ENCODE measurements at regions not wholly inside any gene's neighbourhood (a gene's known extent, or its start where the extent isn't known, plus 50 kb on each side); places are given as distances from the start of the nearest gene placed in this dataset.
"Not testable (repeated sequence)": the region's sequence is repeated elsewhere in the genome, so short reads cannot be mapped to it uniquely, and the experiment has no call there.

DNA sequence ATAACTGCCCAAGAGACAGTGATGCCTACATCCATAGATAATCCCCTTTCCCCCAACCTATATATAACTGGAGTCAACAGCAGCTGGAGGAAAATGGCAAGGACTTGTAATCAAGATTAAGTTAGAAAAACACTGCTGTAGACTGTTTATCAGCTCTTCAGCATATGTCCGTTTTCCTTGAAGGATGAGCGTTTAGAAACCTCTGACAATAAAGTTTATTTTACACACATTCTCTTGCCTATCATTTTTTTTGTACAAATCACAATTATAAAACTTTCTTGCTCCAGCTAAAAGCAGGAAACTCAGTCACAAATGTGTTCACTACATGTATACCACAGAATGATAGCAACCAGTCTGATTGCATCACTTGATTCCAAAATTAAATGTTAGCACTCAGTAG, 50.8 kb downstream of the PPIAL4G start:
- H3K27ac ChIP-seq; H3K4me1 ChIP-seq; ATAC-seq; DNase-seq; H3K4me3 ChIP-seq; H3K27me3 ChIP-seq; intact Hi-C loops (cut with DNase I); H3K9me3 ChIP-seq: not testable (repeated sequence)
- peaks cover 0 to 12% of the 10 kb centered on the region in 2 donors for H3K36me3 ChIP-seq

DNA sequence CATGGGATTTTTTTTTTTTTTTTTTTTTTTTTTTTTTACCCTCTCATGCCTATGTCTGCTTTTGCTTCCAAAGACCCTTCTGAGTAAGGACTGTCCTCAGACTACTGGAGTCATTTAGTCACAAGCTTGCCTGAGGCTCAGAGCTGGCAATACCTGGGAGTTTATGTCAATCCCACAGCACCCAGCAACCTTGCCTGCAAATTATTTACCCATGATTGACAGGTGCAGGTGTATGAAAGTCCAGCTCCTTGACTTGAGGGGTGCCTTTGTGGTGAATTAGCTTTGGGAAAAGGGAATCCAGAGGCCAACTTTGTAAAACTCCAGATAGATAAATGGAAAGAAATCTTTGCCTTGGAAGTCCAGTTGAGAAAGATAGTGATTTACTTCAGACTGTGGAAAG, 53.2 kb downstream of the PPIAL4G start:
- intact Hi-C loops (cut with DNase I); ATAC-seq; H3K27me3 ChIP-seq; H3K4me3 ChIP-seq; H3K9me3 ChIP-seq; H3K27ac ChIP-seq: not testable (repeated sequence)
- peaks cover 0 to 12% of the 10 kb centered on the region in 2 donors for H3K4me1 ChIP-seq
- peak in 1 of 4 donors; percentile 5 for DNase-seq
- peaks cover 0 to 14% of the 10 kb centered on the region in 2 donors for H3K36me3 ChIP-seq

DNA sequence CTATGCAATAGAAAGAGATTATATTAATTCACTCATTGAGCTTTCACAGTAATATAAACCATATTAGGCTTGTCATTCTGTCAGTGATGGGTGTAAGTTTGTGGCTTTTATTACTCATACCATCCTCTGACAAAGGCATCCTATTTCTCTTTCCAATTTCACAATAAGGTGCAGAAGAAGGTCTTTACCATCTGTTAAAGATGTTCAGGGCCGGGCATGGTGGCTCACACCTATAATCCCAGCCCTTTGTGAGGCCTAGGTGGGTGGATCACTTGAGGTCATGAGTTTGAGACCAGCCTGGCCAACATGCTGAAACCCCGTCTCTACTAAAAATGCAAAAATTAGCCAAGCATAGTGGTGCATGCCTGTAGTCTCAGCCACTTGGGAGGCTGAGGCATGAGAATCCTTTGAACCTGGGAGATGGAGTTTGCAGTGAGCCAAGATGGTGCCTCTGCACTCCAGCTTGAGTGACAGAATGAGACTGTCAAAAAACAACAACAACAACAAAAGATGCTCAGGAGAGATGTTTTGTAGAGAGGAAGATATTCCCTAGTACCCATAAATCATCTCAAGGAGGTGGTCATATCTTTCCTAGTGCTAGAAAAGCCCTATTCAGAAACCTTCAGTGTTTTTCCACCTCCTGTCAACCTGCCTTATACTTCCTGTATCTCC, 56.0 kb downstream of the PPIAL4G start:
- DNase-seq; H3K4me3 ChIP-seq; H3K27me3 ChIP-seq; ATAC-seq; intact Hi-C loops (cut with DNase I); H3K36me3 ChIP-seq; H3K27ac ChIP-seq; H3K9me3 ChIP-seq: not testable (repeated sequence)
- peaks cover 4 to 26% of the 10 kb centered on the region in 2 donors for H3K4me1 ChIP-seq

DNA sequence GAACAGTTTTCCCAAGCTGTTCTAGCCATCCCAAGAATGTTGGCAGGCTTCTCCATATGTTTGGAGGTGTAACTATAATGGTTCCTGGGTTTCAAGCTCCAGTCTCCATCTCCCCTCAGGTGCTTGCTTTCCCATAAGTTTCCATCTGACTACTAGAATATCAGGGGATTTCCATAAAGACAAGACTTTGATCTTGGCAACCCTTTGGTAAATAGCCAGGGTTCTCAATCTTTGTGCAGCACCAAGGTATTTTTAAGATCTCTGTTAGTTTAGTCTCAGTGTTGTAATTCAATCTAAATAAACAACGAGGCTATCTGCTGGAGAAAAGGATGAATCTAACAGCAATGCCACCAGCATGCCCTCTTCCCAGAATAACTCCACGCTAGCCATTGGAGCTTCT, 56.7 kb downstream of the PPIAL4G start:
- H3K27me3 ChIP-seq; intact Hi-C loops (cut with DNase I); H3K9me3 ChIP-seq; ATAC-seq; H3K27ac ChIP-seq; DNase-seq; H3K4me3 ChIP-seq; H3K36me3 ChIP-seq: not testable (repeated sequence)
- peaks cover 4 to 26% of the 10 kb centered on the region in 2 donors for H3K4me1 ChIP-seq

DNA sequence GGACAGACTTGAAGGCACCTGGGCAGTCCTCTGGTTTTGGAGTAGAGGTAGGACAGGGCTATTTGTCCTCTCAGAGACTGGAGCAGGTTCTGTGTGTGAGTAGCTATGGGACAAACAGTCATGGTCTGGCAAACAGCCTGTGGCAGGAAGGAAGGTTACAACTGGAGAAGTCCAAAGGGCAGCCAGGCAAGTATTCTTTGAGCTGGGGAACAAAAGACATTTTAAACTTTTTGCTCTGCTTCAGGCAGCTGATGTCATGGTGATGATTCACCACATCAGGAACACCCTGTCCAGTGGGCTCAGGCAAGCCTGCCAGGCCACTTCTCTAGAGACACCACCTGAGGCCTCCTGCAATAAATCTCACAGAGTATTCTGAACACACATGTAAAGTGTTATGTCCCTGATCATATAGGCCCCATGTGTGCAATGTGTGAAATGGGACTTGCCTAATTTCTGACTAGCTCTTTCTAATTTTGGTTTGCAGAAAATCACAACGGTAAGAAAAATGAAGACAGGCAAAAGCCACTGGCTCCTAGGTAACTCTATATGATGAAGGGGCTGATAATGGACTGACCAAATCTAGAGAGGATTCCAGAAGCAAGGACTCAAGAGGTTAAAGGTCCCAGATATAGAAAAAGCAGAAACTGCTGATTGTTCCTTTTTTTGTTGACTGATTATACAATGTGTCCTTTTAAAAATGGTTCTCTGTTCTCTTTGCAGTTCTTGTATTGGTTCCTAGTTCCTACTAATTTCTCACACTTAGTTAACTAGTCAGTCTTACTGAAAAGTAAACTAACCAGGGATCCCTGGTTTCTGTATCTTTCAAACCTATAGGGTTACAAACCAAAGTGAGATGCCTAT, 58.7 kb downstream of the PPIAL4G start:
- H3K9me3 ChIP-seq; H3K4me3 ChIP-seq; H3K27me3 ChIP-seq; H3K36me3 ChIP-seq; intact Hi-C loops (cut with DNase I): not testable (repeated sequence)
- peak overlapping the region in 1 of 2 donors; percentile 69 for H3K27ac ChIP-seq
- DNase-seq: peak in 1 of 4 donors; percentile 35
- peak; percentile 74 for ATAC-seq
- H3K4me1 ChIP-seq: peaks cover 4 to 26% of the 10 kb centered on the region in 2 donors

DNA sequence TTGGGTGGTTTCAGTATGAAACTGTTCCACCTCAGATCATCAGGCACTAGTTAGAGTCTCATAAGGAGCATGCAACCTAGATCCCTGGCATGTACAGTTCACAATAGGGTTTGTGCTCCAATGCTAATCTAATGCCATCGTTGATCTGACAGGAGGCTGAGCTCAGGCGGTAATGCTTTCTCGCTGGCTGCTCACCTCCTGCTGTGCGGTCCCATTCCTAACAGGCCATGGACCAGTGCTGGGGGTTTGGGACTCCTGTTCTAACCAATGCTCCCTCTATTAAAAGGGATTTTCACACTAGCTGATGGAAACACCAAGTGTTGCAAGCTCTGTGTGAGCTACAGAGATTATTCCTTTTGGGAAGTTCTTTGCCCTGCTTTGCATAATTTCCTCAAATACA, 60.2 kb downstream of the PPIAL4G start:
- H3K9me3 ChIP-seq; DNase-seq; ATAC-seq; H3K27me3 ChIP-seq; H3K36me3 ChIP-seq; H3K27ac ChIP-seq; H3K4me3 ChIP-seq; intact Hi-C loops (cut with DNase I): not testable (repeated sequence)
- H3K4me1 ChIP-seq: peaks cover 4 to 26% of the 10 kb centered on the region in 2 donors

DNA sequence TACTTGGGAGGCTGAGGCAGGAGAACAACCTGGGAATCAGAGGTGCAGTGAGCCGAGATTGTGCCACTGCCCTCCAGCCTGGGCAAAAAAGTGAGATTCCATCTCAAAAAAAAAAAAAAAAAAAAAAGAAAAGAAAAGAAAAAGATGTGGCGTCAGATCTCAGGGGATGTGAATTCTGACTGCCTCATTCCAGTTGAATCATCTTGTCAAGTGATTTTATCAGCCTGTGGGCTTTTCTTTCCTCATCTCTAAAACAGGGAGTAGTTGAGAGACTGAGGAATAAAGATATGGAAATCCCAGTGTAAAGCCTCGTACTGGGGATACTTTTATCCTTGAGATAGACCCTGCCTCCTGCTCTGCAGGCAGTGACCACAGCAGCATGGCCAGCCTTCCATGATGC, 65.9 kb downstream of the PPIAL4G start:
- H3K27me3 ChIP-seq; H3K36me3 ChIP-seq; intact Hi-C loops (cut with DNase I); H3K4me1 ChIP-seq; H3K27ac ChIP-seq; H3K4me3 ChIP-seq; H3K9me3 ChIP-seq; DNase-seq; ATAC-seq: not testable (repeated sequence)

DNA sequence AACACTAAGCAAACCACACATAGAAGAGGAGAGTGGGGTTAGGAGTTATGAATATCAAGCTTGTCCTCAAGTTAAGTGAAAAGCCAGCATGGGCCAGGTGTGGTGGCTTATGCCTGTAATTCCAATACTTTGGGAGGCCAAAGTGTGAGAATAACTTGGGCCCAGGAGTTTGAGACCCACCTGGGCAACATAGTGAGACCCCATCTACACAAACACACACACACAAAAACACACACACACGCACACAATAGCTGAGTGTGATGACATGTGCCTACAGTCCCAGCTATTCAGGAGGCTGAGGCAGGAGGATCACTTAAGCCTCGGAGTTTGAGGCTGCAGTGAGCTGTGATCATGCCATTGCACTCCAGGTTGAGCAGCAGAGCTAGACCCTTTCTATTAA, 69.7 kb downstream of the PPIAL4G start:
- H3K4me3 ChIP-seq; H3K9me3 ChIP-seq; DNase-seq; H3K27me3 ChIP-seq; H3K36me3 ChIP-seq; intact Hi-C loops (cut with DNase I); ATAC-seq; H3K27ac ChIP-seq; H3K4me1 ChIP-seq: not testable (repeated sequence)

DNA sequence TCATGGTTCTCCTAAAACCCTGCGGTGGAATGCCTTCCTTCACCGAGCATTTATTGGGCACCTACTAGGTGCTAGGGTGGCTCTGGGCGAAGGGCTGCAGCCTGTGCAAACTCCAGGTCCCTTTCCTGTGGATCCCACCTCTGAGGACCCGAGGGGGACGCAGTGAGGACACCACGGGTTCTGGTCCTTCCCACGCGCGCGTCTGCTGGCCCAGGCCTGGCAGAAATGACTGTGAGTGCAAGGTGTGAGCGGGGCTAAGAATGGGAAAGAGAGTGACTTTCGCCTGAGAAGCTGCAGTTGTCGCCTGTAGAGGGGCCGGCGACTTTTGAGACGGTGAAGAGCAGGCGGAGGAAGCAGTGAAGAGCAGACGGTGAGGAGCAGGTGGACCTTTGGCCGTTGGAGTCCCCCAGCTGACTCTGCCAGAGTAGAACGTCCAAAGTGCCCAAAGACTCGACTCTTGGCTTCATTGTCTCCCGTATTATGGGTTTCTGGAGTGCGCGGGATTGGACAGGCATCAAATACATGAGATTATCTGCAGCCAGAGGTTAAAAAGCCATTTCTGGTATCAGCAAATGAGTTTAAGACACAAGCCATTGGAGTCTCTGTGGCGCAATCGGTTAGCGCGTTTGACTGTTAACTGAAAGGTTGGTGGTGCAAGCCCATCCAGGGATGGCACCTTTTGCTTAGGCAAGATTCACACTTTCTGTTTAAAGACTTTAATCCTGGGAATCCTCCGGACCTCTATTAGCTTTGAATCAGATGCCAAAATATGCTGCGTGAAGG, 78.1 kb downstream of the PPIAL4G start:
- H3K4me1 ChIP-seq; ATAC-seq; H3K36me3 ChIP-seq; H3K27me3 ChIP-seq; DNase-seq; H3K4me3 ChIP-seq; H3K27ac ChIP-seq; intact Hi-C loops (cut with DNase I); H3K9me3 ChIP-seq: not testable (repeated sequence)

DNA sequence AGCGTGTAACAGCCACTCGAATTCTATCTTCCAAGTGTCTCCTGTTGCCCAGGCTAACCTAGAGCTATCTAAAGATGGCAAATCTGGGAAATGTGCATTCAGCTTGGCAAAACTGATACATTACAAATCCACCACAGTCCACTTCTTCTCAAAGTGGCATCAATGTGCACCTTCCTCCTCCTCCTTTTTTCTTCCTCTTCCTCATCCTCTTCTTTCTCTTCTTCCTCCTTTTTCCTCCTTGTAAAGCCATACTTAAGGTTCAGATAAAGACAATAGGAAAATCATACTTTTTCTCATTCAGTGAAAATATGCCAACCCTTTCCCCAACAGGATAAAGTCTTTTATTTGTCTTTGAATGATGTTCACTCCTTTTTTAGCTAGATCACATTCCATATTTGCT, 79.2 kb downstream of the PPIAL4G start:
- H3K4me1 ChIP-seq; H3K9me3 ChIP-seq; H3K4me3 ChIP-seq; DNase-seq; ATAC-seq; intact Hi-C loops (cut with DNase I); H3K27ac ChIP-seq; H3K27me3 ChIP-seq; H3K36me3 ChIP-seq: not testable (repeated sequence)

DNA sequence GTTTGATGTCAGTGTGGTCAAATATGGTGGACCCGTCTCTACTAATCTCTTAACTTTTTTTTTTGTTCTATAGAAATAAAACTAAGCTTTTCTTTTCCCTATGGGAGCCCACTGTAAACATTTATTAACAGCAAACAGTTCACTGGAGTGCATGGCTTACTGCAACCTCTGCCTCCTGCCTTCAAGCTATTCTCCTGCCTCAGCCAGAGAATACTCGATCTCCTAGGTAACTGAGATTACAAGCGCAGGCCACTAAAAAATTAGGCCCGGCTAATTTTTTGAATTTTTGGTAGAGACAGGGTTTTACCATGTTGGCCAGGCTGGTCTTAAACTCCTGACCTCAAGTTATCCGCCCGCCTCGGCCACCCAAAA, 80.0 kb downstream of the PPIAL4G start:
- ATAC-seq: peak; percentile 16
- H3K4me1 ChIP-seq; H3K36me3 ChIP-seq; DNase-seq; H3K27me3 ChIP-seq; H3K9me3 ChIP-seq; intact Hi-C loops (cut with DNase I): not testable (repeated sequence)
- peak overlapping the region in 1 of 2 donors; percentile 88 for H3K27ac ChIP-seq
- peak overlapping the region in 1 of 2 donors; percentile 52 for H3K4me3 ChIP-seq

DNA sequence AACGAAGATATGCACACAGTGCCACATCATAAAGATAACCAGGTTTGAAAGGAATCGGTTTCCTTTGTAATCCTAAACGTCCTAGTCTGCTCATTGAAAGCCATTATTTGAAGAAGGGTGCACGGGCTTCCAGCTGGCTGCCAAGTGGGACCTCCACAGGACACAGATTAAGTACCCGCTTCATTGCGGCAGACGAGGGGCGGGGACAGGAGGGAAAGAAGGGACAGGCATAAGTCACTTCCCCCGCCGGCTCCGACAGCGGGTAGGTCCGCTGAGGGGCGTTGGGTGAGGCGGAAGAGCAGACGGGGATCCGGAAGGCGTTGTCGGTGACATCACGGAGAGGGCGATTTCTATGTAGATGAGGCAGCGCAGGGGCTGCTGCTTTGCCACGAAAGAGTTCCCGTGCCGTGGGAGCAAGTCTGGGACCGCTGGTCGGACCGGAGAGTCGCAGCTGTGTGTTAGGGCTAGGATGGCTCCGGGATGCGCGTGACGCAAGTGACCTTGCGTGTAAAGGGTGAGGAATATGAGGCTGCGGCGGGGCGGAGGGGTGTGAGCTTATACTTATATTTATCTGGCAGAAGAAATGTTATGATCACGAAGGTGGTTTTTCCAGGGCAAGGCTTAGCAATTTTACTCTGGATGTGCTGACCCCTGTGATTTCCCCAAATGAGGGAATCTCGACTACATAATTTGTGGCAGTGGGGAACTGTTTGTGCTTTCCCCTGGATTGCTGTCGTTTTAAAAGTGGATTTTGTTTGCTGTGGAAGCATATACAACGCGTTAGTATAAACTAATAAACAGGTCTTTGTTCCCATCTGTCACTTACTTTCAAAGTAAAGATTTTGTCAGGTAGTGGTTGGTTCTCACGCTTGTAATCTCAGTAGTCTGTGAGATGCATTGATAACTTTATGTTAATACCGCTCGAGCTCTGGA, 80.7 kb downstream of the PPIAL4G start:
- H3K4me3 ChIP-seq: peak overlapping the region; percentile 45 to 52
- DNase-seq (peak; percentile 53 to 97 (median 89)), ATAC-seq (peak; percentile 96)
- intact Hi-C loops (cut with DNase I); H3K4me1 ChIP-seq; H3K36me3 ChIP-seq; H3K9me3 ChIP-seq; H3K27me3 ChIP-seq: not testable (repeated sequence)
- H3K27ac ChIP-seq: peak overlapping the region; percentile 77 to 88

All from left lung (tissue), 4 donors.